ENCODE measurements at regions not wholly inside any gene's neighbourhood (a gene's known extent, or its start where the extent isn't known, plus 50 kb on each side); places are given as distances from the start of the nearest gene placed in this dataset.

DNA sequence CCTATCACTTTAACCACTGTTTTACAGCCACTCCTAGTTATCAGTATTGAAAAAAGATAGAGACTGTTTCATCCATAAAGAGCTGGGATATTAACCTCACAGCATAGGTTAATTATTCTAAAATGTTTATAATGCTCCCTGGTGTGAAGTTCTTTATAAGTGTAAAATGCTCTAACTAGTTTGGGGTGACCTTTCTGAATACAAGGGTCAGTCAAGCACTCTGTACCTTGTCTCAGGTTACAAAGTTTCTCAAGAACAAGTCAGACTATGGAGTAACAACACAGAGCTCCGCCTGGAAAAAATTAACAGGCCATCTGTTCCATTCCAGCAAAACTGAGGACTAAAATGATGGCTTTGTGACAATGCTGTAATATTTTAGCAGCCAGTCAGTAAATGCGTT lies 107.4 kb downstream of the NOL4 start (continued):
- peak; percentile 86 for TF ChIP-seq IKZF3 (tag by site-specific recombination; IDR thresholded peaks at IDR 0.05)
- TF ChIP-seq KLF1 (tag by site-specific recombination; IDR thresholded peaks at IDR 0.05), result peak; percentile 23; the same call in 1 of the 2 replicates
- no peak for TF ChIP-seq ZNF473 (tag by site-specific recombination; IDR thresholded peaks at IDR 0.05)
- TF ChIP-seq ZNF366 (tag by site-specific recombination; conservative IDR thresholded peaks at IDR 0.05), result peak; percentile 58; the same call in 1 of the 2 replicates
- peak; percentile 47; the same call in 1 of the 2 replicates for TF ChIP-seq KLF8 (tag by site-specific recombination; IDR thresholded peaks at IDR 0.05)
- TF ChIP-seq SCRT1 (tag by site-specific recombination; IDR thresholded peaks at IDR 0.05; ENCODE audit: borderline replicate concordance), result peak; percentile 36; the same call in 1 of the 2 replicates
- TF ChIP-seq ZNF654 (tag by site-specific recombination; IDR thresholded peaks at IDR 0.05; ENCODE audit: low read depth), result no peak
- TF ChIP-seq TRIM28 (IDR thresholded peaks at IDR 0.05; ENCODE audit: borderline replicate concordance, low read length), result peak; percentile 93
- peak; percentile 62 for TF ChIP-seq SP7 (tag by site-specific recombination; IDR thresholded peaks at IDR 0.05)
- TF ChIP-seq ZNF701 (tag by site-specific recombination; IDR thresholded peaks at IDR 0.05), result no peak
- peak; percentile 54; the same call in 1 of the 2 replicates for TF ChIP-seq KLF7 (tag by site-specific recombination; IDR thresholded peaks at IDR 0.05; ENCODE audit: borderline replicate concordance)
- no peak for TF ChIP-seq ZNF155 (tag by site-specific recombination; IDR thresholded peaks at IDR 0.05)
- no peak for TF ChIP-seq ZNF157 (tag by site-specific recombination; IDR thresholded peaks at IDR 0.05)
- TF ChIP-seq ZBTB17 (tag by site-specific recombination; IDR thresholded peaks at IDR 0.05), result 0 out of 2 replicates have a peak, but pooled peaks have one; percentile 12
- TF ChIP-seq ZIC2 (tag by site-specific recombination; IDR thresholded peaks at IDR 0.05), result peak; percentile 54
- TF ChIP-seq, protein P1, sequence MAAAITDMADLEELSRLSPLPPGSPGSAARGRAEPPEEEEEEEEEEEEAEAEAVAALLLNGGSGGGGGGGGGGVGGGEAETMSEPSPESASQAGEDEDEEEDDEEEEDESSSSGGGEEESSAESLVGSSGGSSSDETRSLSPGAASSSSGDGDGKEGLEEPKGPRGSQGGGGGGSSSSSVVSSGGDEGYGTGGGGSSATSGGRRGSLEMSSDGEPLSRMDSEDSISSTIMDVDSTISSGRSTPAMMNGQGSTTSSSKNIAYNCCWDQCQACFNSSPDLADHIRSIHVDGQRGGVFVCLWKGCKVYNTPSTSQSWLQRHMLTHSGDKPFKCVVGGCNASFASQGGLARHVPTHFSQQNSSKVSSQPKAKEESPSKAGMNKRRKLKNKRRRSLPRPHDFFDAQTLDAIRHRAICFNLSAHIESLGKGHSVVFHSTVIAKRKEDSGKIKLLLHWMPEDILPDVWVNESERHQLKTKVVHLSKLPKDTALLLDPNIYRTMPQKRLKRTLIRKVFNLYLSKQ (tag by site-specific recombination; IDR thresholded peaks at IDR 0.05; ENCODE audit: borderline replicate concordance), result no peak
- TF ChIP-seq ZEB2 (tag by site-specific recombination; IDR thresholded peaks at IDR 0.05), result 0 out of 2 replicates have a peak, but pooled peaks have one; percentile 18
- TF ChIP-seq ZNF335 (tag by site-specific recombination; conservative IDR thresholded peaks at IDR 0.05), result peak; percentile 34; the same call in 1 of the 2 replicates
- TF ChIP-seq, protein P2, sequence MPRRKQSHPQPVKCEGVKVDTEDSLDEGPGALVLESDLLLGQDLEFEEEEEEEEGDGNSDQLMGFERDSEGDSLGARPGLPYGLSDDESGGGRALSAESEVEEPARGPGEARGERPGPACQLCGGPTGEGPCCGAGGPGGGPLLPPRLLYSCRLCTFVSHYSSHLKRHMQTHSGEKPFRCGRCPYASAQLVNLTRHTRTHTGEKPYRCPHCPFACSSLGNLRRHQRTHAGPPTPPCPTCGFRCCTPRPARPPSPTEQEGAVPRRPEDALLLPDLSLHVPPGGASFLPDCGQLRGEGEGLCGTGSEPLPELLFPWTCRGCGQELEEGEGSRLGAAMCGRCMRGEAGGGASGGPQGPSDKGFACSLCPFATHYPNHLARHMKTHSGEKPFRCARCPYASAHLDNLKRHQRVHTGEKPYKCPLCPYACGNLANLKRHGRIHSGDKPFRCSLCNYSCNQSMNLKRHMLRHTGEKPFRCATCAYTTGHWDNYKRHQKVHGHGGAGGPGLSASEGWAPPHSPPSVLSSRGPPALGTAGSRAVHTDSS (tag by site-specific recombination; IDR thresholded peaks at IDR 0.05), result 0 out of 2 replicates have a peak, but pooled peaks have one; percentile 18
- peak; percentile 78 for TF ChIP-seq GLIS1 (tag by site-specific recombination; IDR thresholded peaks at IDR 0.05)
- TF ChIP-seq, protein P3, sequence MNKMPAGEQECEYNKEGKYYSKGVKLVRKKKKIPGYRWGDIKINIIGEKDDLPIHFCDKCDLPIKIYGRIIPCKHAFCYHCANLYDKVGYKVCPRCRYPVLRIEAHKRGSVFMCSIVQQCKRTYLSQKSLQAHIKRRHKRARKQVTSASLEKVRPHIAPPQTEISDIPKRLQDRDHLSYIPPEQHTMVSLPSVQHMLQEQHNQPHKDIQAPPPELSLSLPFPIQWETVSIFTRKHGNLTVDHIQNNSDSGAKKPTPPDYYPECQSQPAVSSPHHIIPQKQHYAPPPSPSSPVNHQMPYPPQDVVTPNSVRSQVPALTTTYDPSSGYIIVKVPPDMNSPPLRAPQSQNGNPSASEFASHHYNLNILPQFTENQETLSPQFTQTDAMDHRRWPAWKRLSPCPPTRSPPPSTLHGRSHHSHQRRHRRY (tag by site-specific recombination; IDR thresholded peaks at IDR 0.05), result no peak
- TF ChIP-seq, protein P4, sequence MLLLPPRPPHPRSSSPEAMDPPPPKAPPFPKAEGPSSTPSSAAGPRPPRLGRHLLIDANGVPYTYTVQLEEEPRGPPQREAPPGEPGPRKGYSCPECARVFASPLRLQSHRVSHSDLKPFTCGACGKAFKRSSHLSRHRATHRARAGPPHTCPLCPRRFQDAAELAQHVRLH (tag by site-specific recombination; IDR thresholded peaks at IDR 0.05), result peak; percentile 86
- TF ChIP-seq ZNF596 (tag by site-specific recombination; IDR thresholded peaks at IDR 0.05), result peak; percentile 55; the same call in 1 of the 2 replicates
- peak; percentile 99 for TF ChIP-seq ZNF843 (tag by site-specific recombination; IDR thresholded peaks at IDR 0.05)
- TF ChIP-seq ZNF501 (tag by site-specific recombination; IDR thresholded peaks at IDR 0.05), result peak; percentile 86
- TF ChIP-seq ZNF768 (tag by site-specific recombination; IDR thresholded peaks at IDR 0.05), result no peak
- TF ChIP-seq, protein P5, sequence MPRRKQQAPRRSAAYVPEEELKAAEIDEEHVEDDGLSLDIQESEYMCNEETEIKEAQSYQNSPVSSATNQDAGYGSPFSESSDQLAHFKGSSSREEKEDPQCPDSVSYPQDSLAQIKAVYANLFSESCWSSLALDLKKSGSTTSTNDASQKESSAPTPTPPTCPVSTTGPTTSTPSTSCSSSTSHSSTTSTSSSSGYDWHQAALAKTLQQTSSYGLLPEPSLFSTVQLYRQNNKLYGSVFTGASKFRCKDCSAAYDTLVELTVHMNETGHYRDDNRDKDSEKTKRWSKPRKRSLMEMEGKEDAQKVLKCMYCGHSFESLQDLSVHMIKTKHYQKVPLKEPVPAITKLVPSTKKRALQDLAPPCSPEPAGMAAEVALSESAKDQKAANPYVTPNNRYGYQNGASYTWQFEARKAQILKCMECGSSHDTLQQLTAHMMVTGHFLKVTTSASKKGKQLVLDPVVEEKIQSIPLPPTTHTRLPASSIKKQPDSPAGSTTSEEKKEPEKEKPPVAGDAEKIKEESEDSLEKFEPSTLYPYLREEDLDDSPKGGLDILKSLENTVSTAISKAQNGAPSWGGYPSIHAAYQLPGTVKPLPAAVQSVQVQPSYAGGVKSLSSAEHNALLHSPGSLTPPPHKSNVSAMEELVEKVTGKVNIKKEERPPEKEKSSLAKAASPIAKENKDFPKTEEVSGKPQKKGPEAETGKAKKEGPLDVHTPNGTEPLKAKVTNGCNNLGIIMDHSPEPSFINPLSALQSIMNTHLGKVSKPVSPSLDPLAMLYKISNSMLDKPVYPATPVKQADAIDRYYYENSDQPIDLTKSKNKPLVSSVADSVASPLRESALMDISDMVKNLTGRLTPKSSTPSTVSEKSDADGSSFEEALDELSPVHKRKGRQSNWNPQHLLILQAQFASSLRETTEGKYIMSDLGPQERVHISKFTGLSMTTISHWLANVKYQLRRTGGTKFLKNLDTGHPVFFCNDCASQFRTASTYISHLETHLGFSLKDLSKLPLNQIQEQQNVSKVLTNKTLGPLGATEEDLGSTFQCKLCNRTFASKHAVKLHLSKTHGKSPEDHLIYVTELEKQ (tag by site-specific recombination; IDR thresholded peaks at IDR 0.05; ENCODE audit: borderline replicate concordance), result peak; percentile 67
- TF ChIP-seq ZNF629 (tag by site-specific recombination; IDR thresholded peaks at IDR 0.05), result 0 out of 2 replicates have a peak, but pooled peaks have one; percentile 17
- 0 out of 2 replicates have a peak, but pooled peaks have one; percentile 62 for TF ChIP-seq ZFP37 (tag by site-specific recombination; IDR thresholded peaks at IDR 0.05)
- peak; percentile 97 for TF ChIP-seq TCF7L2 (IDR thresholded peaks at IDR 0.05; ENCODE audit: borderline replicate concordance, low read depth, low read length)

Data from HEK293 (cell line).